Esophagus squamous epithelium (tissue), 4 donors: ENCODE measurements at regions not wholly inside any gene's neighbourhood (a gene's known extent, or its start where the extent isn't known, plus 50 kb on each side); places are given as distances from the start of the nearest gene placed in this dataset.

Experiments used
- CTCF ChIP-seq, 6 experiments: fragments of 450-650 bp in 4 of 6; fragments of 200-600 bp in 2 of 6; sonication (generic) in 2 of 6; IDR thresholded peaks; one replicate each; pipeline ENCODE4 v1.5.1; 2016 to 2019; ENCODE audit warnings: antibody characterized with exemption in 6 of 6, mild to moderate bottlenecking in 4 of 6, moderate library complexity in 4 of 6
- POLR2A ChIP-seq, 4 donors: fragments of 450-650 bp; IDR thresholded peaks; one replicate each; pipeline ENCODE4 v1.6.1; 2017; ENCODE audit warnings: antibody characterized with exemption in 4 of 4, mild to moderate bottlenecking in 4 of 4, moderate library complexity in 3 of 4

GRCh38 chr13:111911121-111911720 is 155.7 kb upstream of the SOX1 start:
- TF ChIP-seq CTCF (IDR thresholded peaks at IDR 0.05) (no peak), POLR2A (IDR thresholded peaks at IDR 0.05) (no peak)
